Astrocyte of the cerebellum (primary cell): ENCODE measurements at regions not wholly inside any gene's neighbourhood (a gene's known extent, or its start where the extent isn't known, plus 50 kb on each side); places are given as distances from the start of the nearest gene placed in this dataset.

Source experiments
- DNase-seq: peaks from one replicate; pipeline ENCODE4 v3.0.0-alpha.2; 2011; ENCODE audit warnings: low read depth
- H3K4me3 ChIP-seq: 2 replicates; pipeline ENCODE4 v1.5.1; 2011; ENCODE audit warnings: mild to moderate bottlenecking, low read depth, low read length, moderate library complexity
- in situ Hi-C: cut with HindIII; loops from 2 replicates; pipeline ENCODE4 v1.10.0; 2017; ENCODE audit warnings: low sequenced_read_pairs
- TF ChIP-seq, protein P1 (sequence below): IDR thresholded peaks from 2 replicates; pipeline ENCODE4 v1.5.1; 2012; ENCODE audit warnings: low read length, low read depth, moderate library complexity, mild to moderate bottlenecking; ENCODE audit errors: missing control alignments

DNA sequence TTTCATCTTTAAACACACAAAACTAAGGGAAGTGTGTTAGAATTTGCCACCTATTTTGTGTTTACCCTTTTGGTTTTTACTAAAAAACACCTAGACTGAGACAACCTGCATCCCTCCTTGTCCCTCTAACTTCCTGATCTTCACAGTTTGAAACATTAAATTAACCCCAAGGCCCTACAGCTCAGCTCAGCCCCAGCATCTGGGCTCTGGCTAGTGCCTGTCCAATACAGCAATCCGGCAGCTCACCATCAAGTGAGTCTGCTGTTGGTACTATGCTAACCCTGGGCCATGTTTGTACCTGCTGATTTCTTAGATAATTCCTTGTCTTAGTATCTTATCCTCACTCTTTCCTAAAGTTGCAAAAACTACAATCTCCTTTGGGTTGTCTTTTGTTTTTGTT, 162.4 kb downstream of the DSEL start:
- no peak overlapping the region for H3K4me3 ChIP-seq
- in situ Hi-C loops: no loop called here
- no peak for DNase-seq
- TF ChIP-seq, protein P1, sequence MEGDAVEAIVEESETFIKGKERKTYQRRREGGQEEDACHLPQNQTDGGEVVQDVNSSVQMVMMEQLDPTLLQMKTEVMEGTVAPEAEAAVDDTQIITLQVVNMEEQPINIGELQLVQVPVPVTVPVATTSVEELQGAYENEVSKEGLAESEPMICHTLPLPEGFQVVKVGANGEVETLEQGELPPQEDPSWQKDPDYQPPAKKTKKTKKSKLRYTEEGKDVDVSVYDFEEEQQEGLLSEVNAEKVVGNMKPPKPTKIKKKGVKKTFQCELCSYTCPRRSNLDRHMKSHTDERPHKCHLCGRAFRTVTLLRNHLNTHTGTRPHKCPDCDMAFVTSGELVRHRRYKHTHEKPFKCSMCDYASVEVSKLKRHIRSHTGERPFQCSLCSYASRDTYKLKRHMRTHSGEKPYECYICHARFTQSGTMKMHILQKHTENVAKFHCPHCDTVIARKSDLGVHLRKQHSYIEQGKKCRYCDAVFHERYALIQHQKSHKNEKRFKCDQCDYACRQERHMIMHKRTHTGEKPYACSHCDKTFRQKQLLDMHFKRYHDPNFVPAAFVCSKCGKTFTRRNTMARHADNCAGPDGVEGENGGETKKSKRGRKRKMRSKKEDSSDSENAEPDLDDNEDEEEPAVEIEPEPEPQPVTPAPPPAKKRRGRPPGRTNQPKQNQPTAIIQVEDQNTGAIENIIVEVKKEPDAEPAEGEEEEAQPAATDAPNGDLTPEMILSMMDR: no peak

DNA sequence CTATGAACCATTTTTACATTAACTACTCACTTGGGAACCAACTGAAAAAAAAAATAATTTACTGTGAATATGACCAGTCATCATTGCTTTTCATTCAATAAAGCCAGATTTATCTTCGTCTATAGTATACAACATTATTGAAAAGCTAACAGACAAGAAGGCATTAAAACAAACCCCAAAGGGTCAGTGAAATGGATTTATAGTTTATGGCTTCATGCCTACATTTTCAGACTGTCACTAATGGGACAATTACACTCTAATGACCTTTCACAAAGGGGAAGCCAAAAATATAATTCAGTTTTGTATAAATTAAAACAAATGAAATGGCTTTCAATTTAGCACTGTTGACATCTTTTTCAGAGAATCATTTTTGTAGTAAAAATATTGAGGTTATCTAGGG, 169.1 kb downstream of the DSEL start:
- no peak overlapping the region for H3K4me3 ChIP-seq
- DNase-seq: no peak
- in situ Hi-C loops: no loop called here
- TF ChIP-seq, protein P1: no peak

DNA sequence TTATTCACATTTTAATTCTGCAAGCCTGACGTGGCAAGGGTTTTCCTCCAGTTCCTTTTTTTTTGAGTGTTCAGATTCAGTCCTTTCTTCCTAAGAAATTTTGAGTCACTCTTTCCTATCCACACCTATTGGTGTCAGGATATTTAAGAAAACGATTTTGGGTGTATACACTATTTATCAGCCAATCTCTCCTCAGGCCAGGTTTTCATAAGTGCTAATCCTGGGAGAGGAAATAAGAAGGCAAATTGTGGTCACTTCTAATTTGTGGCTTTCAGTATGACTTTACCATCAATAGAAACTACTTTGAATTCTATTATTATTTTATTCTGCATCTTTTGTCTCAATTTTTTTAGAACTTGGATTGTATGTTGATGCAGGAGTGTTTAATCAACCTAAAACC, 174.4 kb downstream of the DSEL start:
- in situ Hi-C loops: no loop called here
- no peak for DNase-seq
- no peak overlapping the region for H3K4me3 ChIP-seq
- TF ChIP-seq, protein P1: no peak

DNA sequence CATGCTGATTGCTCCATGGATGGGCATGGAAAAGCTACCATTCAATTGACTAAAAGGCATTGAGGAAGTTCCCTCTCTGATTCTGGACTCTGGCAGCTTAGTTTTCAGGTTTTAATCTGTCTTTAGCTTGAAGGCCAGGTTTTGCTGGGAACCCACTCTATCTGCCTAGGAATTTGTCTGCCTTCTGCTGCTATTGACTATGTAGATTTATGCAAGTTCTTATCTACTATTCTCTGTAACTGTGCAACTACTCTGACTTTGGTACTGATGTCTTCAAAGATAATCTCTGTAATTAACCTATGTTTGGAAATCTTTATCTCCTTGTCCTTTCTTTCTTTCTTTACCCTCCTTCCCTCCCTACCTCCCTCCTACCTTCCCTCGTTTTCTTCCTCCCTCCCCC, 178.8 kb downstream of the DSEL start:
- in situ Hi-C loops: loop anchor here (5.0 kb wide), 1 partner anchor 40 kb away; no protein-coding TSS in a partner anchor
- H3K4me3 ChIP-seq: no peak overlapping the region
- DNase-seq: no peak
- TF ChIP-seq, protein P1: no peak

DNA sequence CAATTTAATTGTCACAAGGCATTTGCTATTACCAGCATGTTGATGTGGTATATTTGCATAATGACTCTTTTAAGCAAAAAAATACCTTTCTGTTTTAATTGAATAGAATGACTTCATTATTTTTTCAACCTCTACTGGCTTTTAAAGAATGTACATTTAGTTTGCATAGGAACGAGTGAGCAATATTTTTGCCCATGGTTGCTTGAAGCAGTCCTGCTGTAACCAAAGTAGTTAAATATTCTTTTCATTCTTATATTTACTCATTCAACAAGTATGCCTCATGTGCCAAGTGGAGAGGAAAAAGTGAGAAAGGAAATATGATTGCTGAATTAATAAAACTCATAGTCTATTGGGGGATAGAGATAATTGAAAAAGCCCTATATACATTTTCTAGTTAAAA, 184.7 kb downstream of the DSEL start:
- DNase-seq: no peak
- TF ChIP-seq, protein P1: no peak
- no peak overlapping the region for H3K4me3 ChIP-seq
- in situ Hi-C loops: no loop called here

DNA sequence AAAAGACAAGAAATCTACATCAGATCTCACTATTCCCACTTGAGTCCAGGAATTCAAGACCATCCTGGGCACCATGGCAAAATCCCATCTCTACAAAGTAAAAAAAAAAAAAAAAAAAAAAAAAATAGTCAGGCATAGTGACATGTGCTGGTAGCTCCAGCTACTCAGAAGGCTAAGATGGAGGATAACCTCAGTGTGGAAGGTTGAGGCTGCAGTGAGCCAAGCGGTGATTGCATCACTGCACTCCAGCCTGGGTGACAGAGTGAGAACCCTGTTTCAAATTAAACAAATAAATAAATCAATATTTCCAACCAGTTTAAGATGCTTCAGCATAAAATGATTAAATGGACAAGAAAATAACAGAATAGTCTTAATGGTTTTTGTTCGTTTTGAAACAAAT, 197.4 kb downstream of the DSEL start:
- H3K4me3 ChIP-seq: no peak overlapping the region
- DNase-seq: no peak
- in situ Hi-C loops: no loop called here
- TF ChIP-seq, protein P1: no peak

DNA sequence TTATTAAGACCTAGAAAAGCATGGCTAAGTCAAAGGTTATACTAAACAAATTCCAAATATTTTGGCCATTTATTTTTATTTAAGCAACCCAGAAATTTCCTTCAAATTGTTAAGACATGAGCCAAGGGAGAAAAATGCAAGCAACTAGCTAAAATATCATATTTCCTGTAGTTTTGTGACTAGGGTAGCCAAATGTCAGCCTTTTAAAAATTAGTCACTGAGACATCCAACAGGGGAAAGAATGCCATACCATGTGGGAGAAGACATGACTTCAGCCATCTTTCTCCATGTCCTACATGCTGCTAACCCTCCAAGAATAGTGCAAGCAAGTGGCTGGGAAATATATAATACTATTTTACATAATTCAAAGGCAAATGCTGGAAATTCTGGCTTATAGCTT, 197.9 kb downstream of the DSEL start:
- TF ChIP-seq, protein P1: no peak
- no peak for DNase-seq
- in situ Hi-C loops: no loop called here
- H3K4me3 ChIP-seq: no peak overlapping the region
